ENCODE measurements at regions not wholly inside any gene's neighbourhood (a gene's known extent, or its start where the extent isn't known, plus 50 kb on each side); places are given as distances from the start of the nearest gene placed in this dataset.

DNA sequence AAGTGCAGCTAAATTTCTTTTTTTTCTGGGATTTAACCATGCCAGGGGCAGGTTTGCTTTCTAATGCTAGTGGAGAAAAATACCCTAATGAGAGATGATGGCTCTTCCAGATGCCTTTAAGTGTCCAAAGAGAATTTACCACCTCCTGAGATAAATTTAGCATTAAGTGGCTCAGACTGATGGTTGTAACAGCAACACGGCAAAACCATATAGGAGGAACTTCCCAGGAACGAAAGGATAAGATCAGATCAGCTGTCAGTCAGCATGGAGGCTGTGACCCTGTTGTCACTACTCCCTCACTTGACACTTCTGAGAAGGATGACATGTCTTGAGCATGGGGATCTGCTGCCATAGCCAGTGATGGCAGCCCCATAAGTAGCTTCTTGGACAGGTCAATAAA, 860.0 kb downstream of the QKI start:
- DNase-seq (ENCODE audit: low spot score): no peak
- Histone ChIP-seq H3K4me1 (ENCODE audit: insufficient read depth) (no peaks in the 10 kb centered on the region), H3K27ac (no peak overlapping the region), H3K4me2 (no peak overlapping the region), H3K4me3 (no peak overlapping the region), H3K36me3 (replicated peaks; ENCODE audit: insufficient read depth, low read depth) (no peaks in the 10 kb centered on the region), H3K27me3 (no peaks in the 10 kb centered on the region), H4K20me1 (ENCODE audit: insufficient read depth, poor library complexity, severe bottlenecking) (no peaks in the 10 kb centered on the region), H2AFZ (no peak overlapping the region), H3K9me3 (ENCODE audit: low read depth) (no peaks in the 10 kb centered on the region), H3K9me2 (replicated peaks; ENCODE audit: insufficient read depth) (no peaks in the 10 kb centered on the region), H3K79me2 (no peaks in the 10 kb centered on the region)
- TF ChIP-seq, protein P1, sequence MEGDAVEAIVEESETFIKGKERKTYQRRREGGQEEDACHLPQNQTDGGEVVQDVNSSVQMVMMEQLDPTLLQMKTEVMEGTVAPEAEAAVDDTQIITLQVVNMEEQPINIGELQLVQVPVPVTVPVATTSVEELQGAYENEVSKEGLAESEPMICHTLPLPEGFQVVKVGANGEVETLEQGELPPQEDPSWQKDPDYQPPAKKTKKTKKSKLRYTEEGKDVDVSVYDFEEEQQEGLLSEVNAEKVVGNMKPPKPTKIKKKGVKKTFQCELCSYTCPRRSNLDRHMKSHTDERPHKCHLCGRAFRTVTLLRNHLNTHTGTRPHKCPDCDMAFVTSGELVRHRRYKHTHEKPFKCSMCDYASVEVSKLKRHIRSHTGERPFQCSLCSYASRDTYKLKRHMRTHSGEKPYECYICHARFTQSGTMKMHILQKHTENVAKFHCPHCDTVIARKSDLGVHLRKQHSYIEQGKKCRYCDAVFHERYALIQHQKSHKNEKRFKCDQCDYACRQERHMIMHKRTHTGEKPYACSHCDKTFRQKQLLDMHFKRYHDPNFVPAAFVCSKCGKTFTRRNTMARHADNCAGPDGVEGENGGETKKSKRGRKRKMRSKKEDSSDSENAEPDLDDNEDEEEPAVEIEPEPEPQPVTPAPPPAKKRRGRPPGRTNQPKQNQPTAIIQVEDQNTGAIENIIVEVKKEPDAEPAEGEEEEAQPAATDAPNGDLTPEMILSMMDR (IDR thresholded peaks at IDR 0.05; ENCODE audit: poor library complexity): no peak
- TF ChIP-seq EZH2 (IDR thresholded peaks at IDR 0.05; ENCODE audit: borderline replicate concordance) (no peak), EZH2phosphoT487 (IDR thresholded peaks at IDR 0.05; ENCODE audit: low read depth, severe bottlenecking, unreplicated experiment) (no peak)
- 63% methylated on average over 2 of the region's 2 CpGs for WGBS (ENCODE audit: low lambda C conversion rate, missing lambda C conversion rate)

- no peaks in the 10 kb centered on the region for H3K79me2 ChIP-seq
- H3K4me2 ChIP-seq: no peak overlapping the region
- no peak overlapping the region for H3K27ac ChIP-seq
- WGBS (ENCODE audit: low lambda C conversion rate, missing lambda C conversion rate): 54% methylated on average over 3 of the region's 3 CpGs
- no peaks in the 10 kb centered on the region for H3K4me1 ChIP-seq (ENCODE audit: insufficient read depth)
- no peak overlapping the region for H3K4me3 ChIP-seq
- H3K27me3 ChIP-seq: no peaks in the 10 kb centered on the region
- no peaks in the 10 kb centered on the region for H3K9me2 ChIP-seq (replicated peaks; ENCODE audit: insufficient read depth)
- no peak for TF ChIP-seq EZH2 (IDR thresholded peaks at IDR 0.05; ENCODE audit: borderline replicate concordance)
- no peak for TF ChIP-seq EZH2phosphoT487 (IDR thresholded peaks at IDR 0.05; ENCODE audit: low read depth, severe bottlenecking, unreplicated experiment)
- TF ChIP-seq, protein P1 (IDR thresholded peaks at IDR 0.05; ENCODE audit: poor library complexity): no peak
- no peaks in the 10 kb centered on the region for H4K20me1 ChIP-seq (ENCODE audit: insufficient read depth, poor library complexity, severe bottlenecking)
- H3K36me3 ChIP-seq (replicated peaks; ENCODE audit: insufficient read depth, low read depth): no peaks in the 10 kb centered on the region
- H3K9me3 ChIP-seq (ENCODE audit: low read depth): no peaks in the 10 kb centered on the region
- no peak overlapping the region for H2AFZ ChIP-seq
- DNase-seq (ENCODE audit: low spot score): no peak
Measured at GRCh38 chr6:164273491-164273890, 859.0 kb downstream of the QKI start.

- WGBS (ENCODE audit: low lambda C conversion rate, missing lambda C conversion rate): 77% methylated on average over 3 of the region's 3 CpGs
- Histone ChIP-seq H3K4me3 (no peak overlapping the region), H3K4me1 (ENCODE audit: insufficient read depth) (no peaks in the 10 kb centered on the region), H2AFZ (no peak overlapping the region), H3K9me2 (replicated peaks; ENCODE audit: insufficient read depth) (no peaks in the 10 kb centered on the region), H3K36me3 (replicated peaks; ENCODE audit: insufficient read depth, low read depth) (no peaks in the 10 kb centered on the region), H3K4me2 (no peak overlapping the region), H3K27me3 (no peaks in the 10 kb centered on the region), H3K27ac (no peak overlapping the region), H3K79me2 (no peaks in the 10 kb centered on the region), H4K20me1 (ENCODE audit: insufficient read depth, poor library complexity, severe bottlenecking) (no peaks in the 10 kb centered on the region), H3K9me3 (ENCODE audit: low read depth) (no peaks in the 10 kb centered on the region)
- TF ChIP-seq, protein P1 (IDR thresholded peaks at IDR 0.05; ENCODE audit: poor library complexity): no peak
- TF ChIP-seq EZH2 (IDR thresholded peaks at IDR 0.05; ENCODE audit: borderline replicate concordance) (no peak), EZH2phosphoT487 (IDR thresholded peaks at IDR 0.05; ENCODE audit: low read depth, severe bottlenecking, unreplicated experiment) (no peak)
- DNase-seq (ENCODE audit: low spot score): no peak
Measured at GRCh38 chr6:164266851-164267250, 852.3 kb downstream of the QKI start.

DNA sequence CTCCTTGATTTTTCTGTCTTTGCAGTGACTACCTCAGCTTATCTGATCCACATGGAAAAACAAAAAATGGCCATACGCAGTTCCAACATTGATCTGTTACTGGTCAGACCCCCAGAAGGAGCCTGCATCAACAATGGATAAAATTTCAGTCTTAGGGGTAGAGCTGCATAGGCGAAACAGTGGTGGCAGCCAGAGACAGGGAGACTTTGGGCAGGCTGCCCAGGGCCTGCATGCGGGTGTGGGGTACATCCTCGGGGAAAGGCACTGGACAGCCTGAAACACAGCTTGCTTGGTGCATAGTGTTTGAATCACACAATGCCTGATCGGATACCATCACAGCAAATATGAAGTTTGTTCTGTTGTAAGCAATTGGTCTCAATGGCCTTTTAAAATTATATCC, 847.8 kb downstream of the QKI start:
- H3K27ac ChIP-seq: no peak overlapping the region
- no peaks in the 10 kb centered on the region for H3K27me3 ChIP-seq
- no peaks in the 10 kb centered on the region for H3K79me2 ChIP-seq
- no peak for DNase-seq (ENCODE audit: low spot score)
- H2AFZ ChIP-seq: no peak overlapping the region
- H3K4me3 ChIP-seq: no peak overlapping the region
- H3K9me3 ChIP-seq (ENCODE audit: low read depth): no peaks in the 10 kb centered on the region
- TF ChIP-seq EZH2phosphoT487 (IDR thresholded peaks at IDR 0.05; ENCODE audit: low read depth, severe bottlenecking, unreplicated experiment) (no peak), EZH2 (IDR thresholded peaks at IDR 0.05; ENCODE audit: borderline replicate concordance) (no peak)
- TF ChIP-seq, protein P1 (IDR thresholded peaks at IDR 0.05; ENCODE audit: poor library complexity): no peak
- H3K9me2 ChIP-seq (replicated peaks; ENCODE audit: insufficient read depth): no peaks in the 10 kb centered on the region
- no peak overlapping the region for H3K4me2 ChIP-seq
- no peaks in the 10 kb centered on the region for H3K4me1 ChIP-seq (ENCODE audit: insufficient read depth)
- no peaks in the 10 kb centered on the region for H4K20me1 ChIP-seq (ENCODE audit: insufficient read depth, poor library complexity, severe bottlenecking)
- 70% methylated on average over 5 of the region's 5 CpGs for WGBS (ENCODE audit: low lambda C conversion rate, missing lambda C conversion rate)
- H3K36me3 ChIP-seq (replicated peaks; ENCODE audit: insufficient read depth, low read depth): no peaks in the 10 kb centered on the region
